CD4-positive, alpha-beta memory T cell (primary cell): ENCODE measurements at regions not wholly inside any gene's neighbourhood (a gene's known extent, or its start where the extent isn't known, plus 50 kb on each side); places are given as distances from the start of the nearest gene placed in this dataset.
"Not testable (repeated sequence)": the region's sequence is repeated elsewhere in the genome, so short reads cannot be mapped to it uniquely, and the experiment has no call there.

Source experiments
- CTCF ChIA-PET: fragments of 350-600 bp; sonication (Branson Sonifier 250); formaldehyde crosslinking; loops from one replicate; lab custom pipeline; 2021; ENCODE audit warnings: inconsistent platforms; ENCODE audit not compliant: partially characterized antibody; lab: Charles Lee
- POLR2A ChIA-PET: fragments of 350-600 bp; sonication (Branson Sonifier 250); formaldehyde crosslinking; loops from one replicate; lab custom pipeline; 2021; ENCODE audit not compliant: partially characterized antibody; lab: Charles Lee
- DNase-seq, 5 donors: peaks; one replicate each; pipeline versions ENCODE4 v3.0.0 to v3.0.0-alpha.2; 2020 to 2022; ENCODE audit warnings: mixed read lengths in 1 of 5
- H3K27ac ChIP-seq: one replicate; pipeline ENCODE4 v1.7.0; 2013; ENCODE audit warnings: low read depth, low read length
- H3K27me3 ChIP-seq: 2 replicates; pipeline ENCODE4 v1.7.0; 2013; ENCODE audit warnings: mild to moderate bottlenecking, low read length, moderate library complexity; ENCODE audit not compliant: insufficient read depth
- H3K36me3 ChIP-seq: 2 replicates; pipeline ENCODE4 v1.7.0; 2013; ENCODE audit warnings: mild to moderate bottlenecking, low read length, moderate library complexity; ENCODE audit not compliant: insufficient read depth
- H3K4me1 ChIP-seq: 2 replicates; pipeline ENCODE4 v1.7.0; 2013; ENCODE audit warnings: mild to moderate bottlenecking, low read length, moderate library complexity; ENCODE audit not compliant: insufficient read depth
- H3K4me3 ChIP-seq, 2 donors: one replicate each; pipeline ENCODE4 v1.7.0; 2013; ENCODE audit warnings: low read length in 2 of 2, mild to moderate bottlenecking in 1 of 2
- H3K9me3 ChIP-seq, 2 donors: one replicate each; pipeline ENCODE4 v1.7.0; 2013; ENCODE audit warnings: low read length in 2 of 2, control low read depth in 1 of 2; ENCODE audit not compliant: control insufficient read depth in 1 of 2
- H3K27ac Mint-ChIP-seq, 7 donors: one replicate each; pipeline ENCODE4 v1.8.0; 2020 to 2021; ENCODE audit warnings: mixed read lengths in 7 of 7, mild to moderate bottlenecking in 6 of 7, inconsistent platforms in 3 of 7, moderate library complexity in 3 of 7
- H3K27me3 Mint-ChIP-seq, 2 donors: one replicate each; pipeline ENCODE4 v1.8.0; 2020 to 2021; ENCODE audit warnings: mixed read lengths in 2 of 2
- H3K36me3 Mint-ChIP-seq, 2 donors: one replicate each; pipeline ENCODE4 v1.8.0; 2020 to 2021; ENCODE audit warnings: mixed read lengths in 2 of 2, inconsistent platforms in 1 of 2, mild to moderate bottlenecking in 1 of 2
- H3K4me1 Mint-ChIP-seq, 4 donors: one replicate each; pipeline ENCODE4 v1.8.0; 2020 to 2021; ENCODE audit warnings: mixed read lengths in 4 of 4, mild to moderate bottlenecking in 1 of 4
- H3K4me3 Mint-ChIP-seq, 8 donors: one replicate each; pipeline ENCODE4 v1.8.0; 2020 to 2021; ENCODE audit warnings: mixed read lengths in 8 of 8, mild to moderate bottlenecking in 7 of 8, moderate library complexity in 6 of 8, inconsistent platforms in 3 of 8
- H3K9me3 Mint-ChIP-seq, 8 donors: one replicate each; pipeline ENCODE4 v1.8.0; 2020 to 2021; ENCODE audit warnings: mixed read lengths in 8 of 8, mild to moderate bottlenecking in 5 of 8, inconsistent platforms in 3 of 8, moderate library complexity in 1 of 8
- intact Hi-C: fragments of 100-400 bp; cut with micrococcal nuclease; formaldehyde crosslinking; loops from one replicate; pipeline ENCODE4 v1.15.1; 2023

DNA sequence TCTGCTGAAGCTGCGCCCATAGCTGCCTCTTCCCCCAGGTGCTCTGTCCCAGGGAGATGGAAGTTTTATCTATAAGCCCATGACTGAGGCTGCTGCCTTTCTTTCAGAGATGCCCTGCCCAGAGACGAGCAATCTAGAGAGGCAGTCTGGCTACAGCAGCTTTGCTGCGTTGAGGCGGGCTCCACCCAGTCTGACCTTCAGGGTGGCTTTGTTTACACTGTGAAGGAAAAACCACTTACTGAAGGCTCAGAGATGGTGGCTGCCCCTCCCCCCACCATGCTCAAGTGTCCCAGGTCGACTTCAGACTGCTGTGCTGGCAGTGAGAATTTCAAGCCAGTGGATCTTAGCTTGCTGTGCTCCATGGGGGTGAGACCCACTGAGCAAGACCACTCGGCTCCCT lies 1029.9 kb upstream of the COX7C start:
- POLR2A ChIA-PET, H3K27ac Mint-ChIP-seq, H3K36me3 ChIP-seq, H3K4me3 ChIP-seq, H3K9me3 ChIP-seq, DNase-seq, intact Hi-C loops, H3K4me1 ChIP-seq, CTCF ChIA-PET, H3K27ac ChIP-seq, H3K36me3 Mint-ChIP-seq, H3K27me3 ChIP-seq, H3K4me1 Mint-ChIP-seq, H3K27me3 Mint-ChIP-seq: not testable (repeated sequence)
- Mint-ChIP-seq H3K4me3 (peak overlapping the region in 1 of 8 donors; percentile 17), H3K9me3 (peaks cover 3 to 27% (median 15%) of the 10 kb centered on the region in 8 donors)

DNA sequence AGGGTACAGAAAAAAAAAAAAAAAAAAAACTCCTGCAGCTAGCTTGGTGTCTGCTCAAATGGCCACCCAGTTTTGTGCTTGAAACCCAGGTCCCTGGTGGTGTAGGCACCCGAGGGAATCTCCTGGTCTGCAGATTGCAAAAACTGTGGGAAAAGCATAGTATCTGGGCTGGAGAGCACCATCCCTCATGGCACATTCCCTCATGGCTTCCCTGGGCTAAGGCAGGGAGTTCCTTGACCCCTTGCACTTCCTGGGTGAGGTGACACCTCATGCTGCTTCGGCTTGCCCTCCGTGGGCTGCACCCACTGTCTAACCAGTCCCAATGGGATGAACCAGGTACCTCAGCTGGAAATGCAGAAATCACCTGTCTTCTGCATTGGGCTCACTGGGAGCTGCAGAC lies 1029.5 kb upstream of the COX7C start:
- H3K27ac Mint-ChIP-seq, H3K9me3 ChIP-seq, H3K27ac ChIP-seq, H3K36me3 ChIP-seq, intact Hi-C loops, POLR2A ChIA-PET, H3K4me1 Mint-ChIP-seq, DNase-seq, H3K27me3 Mint-ChIP-seq, H3K4me1 ChIP-seq, H3K4me3 Mint-ChIP-seq, CTCF ChIA-PET, H3K4me3 ChIP-seq, H3K27me3 ChIP-seq, H3K36me3 Mint-ChIP-seq: not testable (repeated sequence)
- H3K9me3 Mint-ChIP-seq = peaks cover 3 to 26% (median 15%) of the 10 kb centered on the region in 8 donors

DNA sequence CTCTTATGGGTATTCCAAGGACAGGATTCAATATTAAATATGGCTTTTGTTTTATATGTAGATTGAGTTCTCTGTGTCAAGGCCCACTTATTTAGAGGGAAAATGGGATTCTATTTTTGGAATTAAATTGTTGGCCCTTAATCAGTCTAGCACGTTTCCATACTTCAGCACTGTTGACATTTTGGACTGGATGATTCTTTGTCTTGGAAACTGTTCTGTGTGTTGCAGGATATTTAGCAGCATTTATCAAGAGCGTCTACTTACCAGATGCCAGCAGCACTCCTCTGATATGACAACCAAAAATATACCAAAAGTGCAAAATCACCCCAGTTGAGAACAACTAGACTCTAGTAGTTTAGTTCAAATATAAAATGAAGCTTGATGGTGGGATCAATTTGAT lies 1027.0 kb upstream of the COX7C start:
- no peak for DNase-seq
- Mint-ChIP-seq H3K36me3 (no peaks in the 10 kb centered on the region), H3K4me1 (no peaks in the 10 kb centered on the region), H3K27ac (no peak overlapping the region), H3K27me3 (no peaks in the 10 kb centered on the region), H3K9me3 (peaks cover 0 to 12% (median 7%) of the 10 kb centered on the region in 8 donors), H3K4me3 (no peak overlapping the region)
- Histone ChIP-seq H3K4me1 (no peaks in the 10 kb centered on the region), H3K27ac (no peak overlapping the region), H3K9me3 (no peaks in the 10 kb centered on the region), H3K36me3 (no peaks in the 10 kb centered on the region), H3K27me3 (no peaks in the 10 kb centered on the region), H3K4me3 (no peak overlapping the region)
- ChIA-PET POLR2A (no interaction called here), CTCF (no interaction called here)
- intact Hi-C loops = no loop called here

DNA sequence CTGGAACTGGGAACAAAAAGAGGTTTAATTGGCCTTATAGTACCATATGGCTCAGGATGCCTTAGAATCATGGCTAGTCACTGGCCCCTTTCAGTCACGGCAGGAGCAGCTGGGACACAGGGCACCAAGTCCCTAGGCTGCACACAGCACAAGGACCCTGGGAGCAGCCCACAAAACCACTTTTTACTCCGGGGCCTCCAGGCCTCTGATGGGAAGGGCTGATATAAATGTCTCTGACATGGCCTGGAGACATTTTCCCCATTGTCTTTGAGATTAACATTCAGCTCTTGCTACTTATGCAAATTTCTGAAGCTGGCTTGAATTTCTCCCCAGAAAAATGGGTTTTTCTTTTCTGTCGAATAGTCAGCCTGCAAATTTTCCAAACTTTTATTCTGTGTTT lies 1026.4 kb upstream of the COX7C start:
- intact Hi-C loops = no loop called here
- ChIA-PET POLR2A (no interaction called here), CTCF (no interaction called here)
- peaks cover 0 to 11% (median 6%) of the 10 kb centered on the region in 8 donors for H3K9me3 Mint-ChIP-seq
- Histone ChIP-seq H3K4me1 (no peaks in the 10 kb centered on the region), H3K27me3 (no peaks in the 10 kb centered on the region), H3K4me3 (no peak overlapping the region), H3K36me3 (no peaks in the 10 kb centered on the region), H3K27ac (no peak overlapping the region), H3K9me3 (no peaks in the 10 kb centered on the region)
- H3K36me3 Mint-ChIP-seq = no peaks in the 10 kb centered on the region
- H3K27me3 Mint-ChIP-seq = no peaks in the 10 kb centered on the region
- no peak overlapping the region for H3K4me3 Mint-ChIP-seq
- no peak overlapping the region for H3K27ac Mint-ChIP-seq
- DNase-seq = no peak
- no peaks in the 10 kb centered on the region for H3K4me1 Mint-ChIP-seq

DNA sequence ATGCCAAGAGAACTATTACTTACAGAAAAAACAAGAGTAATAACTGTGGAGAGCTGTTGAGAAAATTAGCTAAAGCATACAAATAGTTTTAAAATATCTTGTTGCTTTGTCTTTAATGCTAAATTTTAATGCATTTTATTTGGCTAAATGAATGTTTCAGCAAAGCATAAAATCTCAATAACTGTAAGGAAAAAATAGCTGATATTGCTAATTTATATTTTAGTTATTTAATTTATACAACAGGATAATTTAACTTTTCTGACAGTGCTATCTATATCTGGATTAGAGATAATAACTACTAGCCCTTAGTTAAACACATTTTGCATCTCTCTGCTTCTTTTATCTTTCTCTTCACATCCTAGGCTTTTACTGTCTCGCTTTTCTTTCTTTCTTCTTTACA lies 1014.9 kb upstream of the COX7C start:
- Histone ChIP-seq H3K27me3 (no peaks in the 10 kb centered on the region), H3K4me1 (no peaks in the 10 kb centered on the region), H3K27ac (no peak overlapping the region), H3K36me3 (no peaks in the 10 kb centered on the region), H3K9me3 (no peaks in the 10 kb centered on the region), H3K4me3 (no peak overlapping the region)
- POLR2A ChIA-PET = no interaction called here
- no peak overlapping the region for H3K27ac Mint-ChIP-seq
- H3K4me1 Mint-ChIP-seq = no peaks in the 10 kb centered on the region
- CTCF ChIA-PET = no interaction called here
- H3K27me3 Mint-ChIP-seq = no peaks in the 10 kb centered on the region
- DNase-seq = no peak
- H3K36me3 Mint-ChIP-seq = no peaks in the 10 kb centered on the region
- intact Hi-C loops = no loop called here
- peaks cover 0 to 7% (median under 1%) of the 10 kb centered on the region in 8 donors for H3K9me3 Mint-ChIP-seq
- H3K4me3 Mint-ChIP-seq = no peak overlapping the region

DNA sequence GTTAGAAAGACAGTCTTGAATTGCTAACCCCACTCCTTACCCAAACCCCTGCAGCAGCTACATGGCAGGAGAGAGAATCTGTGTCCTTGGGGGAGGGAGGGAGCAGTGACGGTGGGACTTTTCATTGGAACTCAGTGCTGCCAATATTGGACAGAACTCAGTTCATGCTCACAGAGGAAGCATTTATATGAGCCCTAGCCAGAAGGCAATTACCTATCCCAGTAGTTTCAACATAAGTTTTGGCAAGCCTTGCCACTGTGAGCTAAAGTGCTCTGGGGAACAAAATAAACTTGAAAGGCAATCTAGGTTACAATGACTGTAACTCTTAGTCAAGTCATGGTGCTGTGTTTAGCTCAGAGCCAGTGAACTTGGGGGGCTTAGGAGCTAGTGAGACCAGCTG lies 1013.4 kb upstream of the COX7C start:
- no peaks in the 10 kb centered on the region for H3K27me3 ChIP-seq
- intact Hi-C loops = no loop called here
- no peaks in the 10 kb centered on the region for H3K36me3 ChIP-seq
- H3K4me3 ChIP-seq = no peak overlapping the region
- ChIA-PET POLR2A (no interaction called here), CTCF (no interaction called here)
- no peak overlapping the region for H3K4me3 Mint-ChIP-seq
- no peaks in the 10 kb centered on the region for H3K4me1 ChIP-seq
- no peaks in the 10 kb centered on the region for H3K27me3 Mint-ChIP-seq
- H3K4me1 Mint-ChIP-seq = no peaks in the 10 kb centered on the region
- no peak for DNase-seq
- H3K9me3 Mint-ChIP-seq = peaks cover 0 to 7% (median under 1%) of the 10 kb centered on the region in 8 donors
- H3K36me3 Mint-ChIP-seq = no peaks in the 10 kb centered on the region
- H3K9me3 ChIP-seq = no peaks in the 10 kb centered on the region
- no peak overlapping the region for H3K27ac Mint-ChIP-seq
- no peak overlapping the region for H3K27ac ChIP-seq

DNA sequence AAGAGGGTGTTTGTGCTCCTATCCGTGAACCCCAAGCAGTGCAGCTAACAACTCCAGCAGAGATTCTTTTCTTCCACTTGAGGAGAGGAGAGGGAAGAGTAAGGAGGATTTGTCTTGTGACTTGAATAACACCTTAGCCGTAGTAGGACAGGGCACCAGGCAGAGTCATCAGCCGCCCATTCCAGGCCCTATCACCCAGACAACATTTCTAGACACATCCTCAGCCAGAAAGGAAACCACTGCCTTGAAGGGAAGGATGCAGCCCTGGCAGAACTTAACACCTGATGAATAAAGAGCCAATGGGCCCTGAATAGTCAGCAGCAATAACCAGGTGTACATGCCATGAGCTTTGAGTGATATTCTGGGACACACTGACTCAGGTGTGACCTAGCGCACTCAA lies 1013.0 kb upstream of the COX7C start:
- DNase-seq = no peak
- no peaks in the 10 kb centered on the region for H3K27me3 ChIP-seq
- Mint-ChIP-seq H3K4me3 (no peak overlapping the region), H3K9me3 (peaks cover 0 to 7% (median under 1%) of the 10 kb centered on the region in 8 donors), H3K4me1 (no peaks in the 10 kb centered on the region), H3K27me3 (no peaks in the 10 kb centered on the region), H3K36me3 (no peaks in the 10 kb centered on the region), H3K27ac (no peak overlapping the region)
- no peaks in the 10 kb centered on the region for H3K4me1 ChIP-seq
- no peak overlapping the region for H3K27ac ChIP-seq
- intact Hi-C loops = no loop called here
- no peaks in the 10 kb centered on the region for H3K9me3 ChIP-seq
- ChIA-PET CTCF (no interaction called here), POLR2A (no interaction called here)
- H3K4me3 ChIP-seq = no peak overlapping the region
- no peaks in the 10 kb centered on the region for H3K36me3 ChIP-seq

DNA sequence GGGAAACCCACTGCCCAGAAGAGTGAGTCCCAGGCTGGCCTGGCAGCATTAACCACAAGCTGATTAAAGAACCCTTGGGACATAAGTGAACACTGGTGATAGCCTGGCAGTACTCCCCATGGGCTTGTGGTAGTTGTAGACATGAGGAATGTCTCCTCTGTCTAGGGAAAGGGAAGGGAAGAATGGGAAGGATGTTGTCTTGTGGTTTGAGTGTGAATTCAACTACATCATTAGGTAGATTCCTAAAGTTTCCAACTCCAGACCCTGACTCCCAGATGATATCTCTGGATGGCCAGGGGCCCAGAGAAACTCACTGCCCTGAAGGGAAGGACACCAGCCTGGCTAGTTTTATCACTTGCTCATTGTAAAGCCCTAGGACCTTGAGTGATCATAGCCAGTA lies 1012.4 kb upstream of the COX7C start:
- no peaks in the 10 kb centered on the region for H3K27me3 Mint-ChIP-seq
- peaks cover 0 to 7% (median under 1%) of the 10 kb centered on the region in 8 donors for H3K9me3 Mint-ChIP-seq
- Histone ChIP-seq H3K4me1 (no peaks in the 10 kb centered on the region), H3K27ac (no peak overlapping the region), H3K27me3 (no peaks in the 10 kb centered on the region), H3K4me3 (no peak overlapping the region), H3K36me3 (no peaks in the 10 kb centered on the region), H3K9me3 (no peaks in the 10 kb centered on the region)
- H3K36me3 Mint-ChIP-seq = no peaks in the 10 kb centered on the region
- DNase-seq = no peak
- POLR2A ChIA-PET = no interaction called here
- H3K4me3 Mint-ChIP-seq = no peak overlapping the region
- intact Hi-C loops = no loop called here
- H3K27ac Mint-ChIP-seq = no peak overlapping the region
- no peaks in the 10 kb centered on the region for H3K4me1 Mint-ChIP-seq
- CTCF ChIA-PET = no interaction called here
